ENCODE measurements at regions not wholly inside any gene's neighbourhood (a gene's known extent, or its start where the extent isn't known, plus 50 kb on each side); places are given as distances from the start of the nearest gene placed in this dataset.

- no peak for TF ChIP-seq POLR2AphosphoS5 (IDR thresholded peaks at IDR 0.05; ENCODE audit: low read depth, low read length)
- TF ChIP-seq POLR2A (IDR thresholded peaks at IDR 0.05; ENCODE audit: low read depth, low read length) = no peak
These were observed 187.3 kb upstream of the FOXA2 start for GRCh38 chr20:22771706-22772105.

Measured in GM12892 (cell line).